Glutamatergic neuron (in vitro differentiated cells): ENCODE measurements at regions not wholly inside any gene's neighbourhood (a gene's known extent, or its start where the extent isn't known, plus 50 kb on each side); places are given as distances from the start of the nearest gene placed in this dataset.

Source experiments
- DNase-seq: peaks from one replicate; pipeline ENCODE4 v3.0.0; 2022
- H3K27ac Mint-ChIP-seq: one replicate; pipeline ENCODE4 v1.8.0; 2020; ENCODE audit warnings: mild to moderate bottlenecking, mixed read lengths, inconsistent platforms; ENCODE audit not compliant: unreplicated experiment
- H3K27me3 Mint-ChIP-seq: one replicate; pipeline ENCODE4 v1.8.0; 2020; ENCODE audit warnings: mild to moderate bottlenecking, moderate library complexity, mixed read lengths, inconsistent platforms; ENCODE audit not compliant: unreplicated experiment
- H3K36me3 Mint-ChIP-seq: one replicate; pipeline ENCODE4 v1.8.0; 2020; ENCODE audit warnings: mild to moderate bottlenecking, mixed read lengths, inconsistent platforms; ENCODE audit not compliant: unreplicated experiment
- H3K4me1 Mint-ChIP-seq: one replicate; pipeline ENCODE4 v1.8.0; 2020; ENCODE audit warnings: mild to moderate bottlenecking, low read depth, mixed read lengths, inconsistent platforms; ENCODE audit not compliant: unreplicated experiment
- H3K4me3 Mint-ChIP-seq: one replicate; pipeline ENCODE4 v1.8.0; 2020; ENCODE audit warnings: mild to moderate bottlenecking, mixed read lengths, inconsistent platforms; ENCODE audit not compliant: unreplicated experiment
- H3K9me3 Mint-ChIP-seq: one replicate; pipeline ENCODE4 v1.8.0; 2020; ENCODE audit warnings: mild to moderate bottlenecking, moderate library complexity, mixed read lengths, inconsistent platforms; ENCODE audit not compliant: unreplicated experiment
- CTCF ChIP-seq: fragments of 200-600 bp; sonication (generic); IDR thresholded peaks from one replicate; pipeline ENCODE4 v1.5.0; 2021; ENCODE audit not compliant: partially characterized antibody, unreplicated experiment

- Mint-ChIP-seq H3K9me3 (peaks cover 22% of the 10 kb centered on the region), H3K4me3 (peak overlapping the region; percentile 99), H3K27me3 (peaks cover 19% of the 10 kb centered on the region), H3K36me3 (no peaks in the 10 kb centered on the region), H3K4me1 (peaks cover 33% of the 10 kb centered on the region), H3K27ac (no peak overlapping the region)
- no peak for TF ChIP-seq CTCF
- no peak for DNase-seq
Measured at GRCh38 chr9:110050925-110051355, 157.0 kb downstream of the C9orf152 start.

- H3K36me3 Mint-ChIP-seq, result no peaks in the 10 kb centered on the region
- no peaks in the 10 kb centered on the region for H3K27me3 Mint-ChIP-seq
- H3K4me3 Mint-ChIP-seq, result no peak overlapping the region
- no peak for DNase-seq
- H3K27ac Mint-ChIP-seq, result no peak overlapping the region
- peaks cover 7% of the 10 kb centered on the region for H3K9me3 Mint-ChIP-seq
- no peak for TF ChIP-seq CTCF
- H3K4me1 Mint-ChIP-seq, result peaks cover 49% of the 10 kb centered on the region
Measured at GRCh38 chr9:110056062-110056461, 151.9 kb downstream of the C9orf152 start.

- no peak overlapping the region for H3K27ac Mint-ChIP-seq
- H3K27me3 Mint-ChIP-seq, result no peaks in the 10 kb centered on the region
- peak; percentile 40 for DNase-seq
- H3K36me3 Mint-ChIP-seq, result no peaks in the 10 kb centered on the region
- H3K9me3 Mint-ChIP-seq, result peaks cover 7% of the 10 kb centered on the region
- H3K4me3 Mint-ChIP-seq, result peak overlapping the region; percentile 18
- peaks cover 36% of the 10 kb centered on the region for H3K4me1 Mint-ChIP-seq
- peak; percentile 38 for TF ChIP-seq CTCF
Measured at GRCh38 chr9:110058304-110058953, 149.5 kb downstream of the C9orf152 start.

GRCh38 chr9:110059461-110059860 lies 148.5 kb downstream of the C9orf152 start:
- Mint-ChIP-seq H3K27me3 (no peaks in the 10 kb centered on the region), H3K9me3 (peaks cover 6% of the 10 kb centered on the region), H3K4me3 (no peak overlapping the region), H3K4me1 (peaks cover 35% of the 10 kb centered on the region), H3K36me3 (no peaks in the 10 kb centered on the region), H3K27ac (peak overlapping the region; percentile 1)
- no peak for DNase-seq
- TF ChIP-seq CTCF, result no peak

GRCh38 chr9:110064803-110065202 lies 143.2 kb downstream of the C9orf152 start:
- Mint-ChIP-seq H3K4me1 (peaks cover 16% of the 10 kb centered on the region), H3K27ac (no peak overlapping the region), H3K27me3 (no peaks in the 10 kb centered on the region), H3K36me3 (no peaks in the 10 kb centered on the region), H3K4me3 (no peak overlapping the region), H3K9me3 (peaks cover 4% of the 10 kb centered on the region)
- no peak for TF ChIP-seq CTCF
- no peak for DNase-seq
